ENCODE measurements at regions not wholly inside any gene's neighbourhood (a gene's known extent, or its start where the extent isn't known, plus 50 kb on each side); places are given as distances from the start of the nearest gene placed in this dataset.

DNA sequence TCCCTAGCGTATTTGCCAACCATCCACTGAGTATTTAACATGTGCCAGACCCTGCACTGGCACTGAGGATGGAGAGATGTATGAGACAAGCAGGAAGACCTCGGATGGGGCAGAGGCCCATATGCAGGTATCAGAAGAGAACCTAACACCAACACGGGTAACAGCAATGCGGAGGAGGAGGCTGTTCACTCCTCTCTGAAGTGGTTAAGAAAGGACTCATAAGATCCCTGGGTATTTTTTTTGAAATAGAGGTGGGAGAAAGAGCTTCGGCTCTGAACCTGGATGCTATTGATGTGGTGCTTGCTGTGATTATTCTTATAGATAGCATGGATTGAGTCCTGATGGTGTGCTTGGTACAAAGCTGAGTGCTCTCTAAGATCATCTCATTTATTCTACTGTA lies 418.3 kb downstream of the LPIN1 start:
- TF ChIP-seq POLR2A (IDR thresholded peaks at IDR 0.05) (no peak), POLR2AphosphoS5 (IDR thresholded peaks at IDR 0.05) (no peak)

All from suprapubic skin (tissue), 4 donors.